GM12891 (cell line): ENCODE measurements at regions not wholly inside any gene's neighbourhood (a gene's known extent, or its start where the extent isn't known, plus 50 kb on each side); places are given as distances from the start of the nearest gene placed in this dataset.
"Not testable (repeated sequence)": the region's sequence is repeated elsewhere in the genome, so short reads cannot be mapped to it uniquely, and the experiment has no call there.

Experiments used
- PAX5 ChIP-seq: IDR thresholded peaks from 2 replicates; pipeline ENCODE4 v1.6.1; 2011; ENCODE audit warnings: low read length, moderate library complexity, mild to moderate bottlenecking; ENCODE audit not compliant: insufficient read depth, severe bottlenecking
- POLR2A ChIP-seq: IDR thresholded peaks from 2 replicates; pipeline ENCODE4 v1.6.1; 2011; ENCODE audit warnings: low read depth, low read length, control low read depth
- POLR2AphosphoS5 ChIP-seq: IDR thresholded peaks from 2 replicates; pipeline ENCODE4 v1.6.1; 2011; ENCODE audit warnings: low read depth, low read length, control low read depth
- POU2F2 ChIP-seq: IDR thresholded peaks from 2 replicates; pipeline ENCODE4 v1.6.1; 2011; ENCODE audit warnings: low read depth, mild to moderate bottlenecking, control low read depth, low read length, moderate library complexity
- SPI1 ChIP-seq: IDR thresholded peaks from 2 replicates; pipeline ENCODE4 v1.6.1; 2011; ENCODE audit warnings: low read depth, low read length, control low read depth
- TAF1 ChIP-seq: IDR thresholded peaks from 2 replicates; pipeline ENCODE4 v1.6.1; 2011; ENCODE audit warnings: low read depth, low read length, control low read depth

GRCh38 chr17:20653391-20653790 lies 73.9 kb downstream of the CDRT15L2 start:
- not testable (repeated sequence) for TF ChIP-seq POLR2A, SPI1, POLR2AphosphoS5, TAF1, PAX5, POU2F2
